GM23248 (cell line): ENCODE measurements at regions not wholly inside any gene's neighbourhood (a gene's known extent, or its start where the extent isn't known, plus 50 kb on each side); places are given as distances from the start of the nearest gene placed in this dataset.

Source experiments
- DNase-seq: peaks from one replicate; pipeline ENCODE4 v3.0.0-alpha.2; 2015
- H2AFZ ChIP-seq: fragments of 200-600 bp; sonication (generic); 2 replicates; pipeline ENCODE4 v1.6.1; 2016; ENCODE audit warnings: antibody characterized with exemption
- H3F3A ChIP-seq: fragments of 200-600 bp; sonication (generic); 2 replicates; pipeline ENCODE4 v1.6.1; 2016; ENCODE audit warnings: mild to moderate bottlenecking, antibody characterized with exemption, mixed run types; ENCODE audit not compliant: insufficient read depth
- H3K27ac ChIP-seq: fragments of 200-600 bp; sonication (generic); 2 replicates; pipeline ENCODE4 v1.5.1; 2016; ENCODE audit warnings: mild to moderate bottlenecking
- H3K27me3 ChIP-seq: fragments of 200-600 bp; sonication (generic); replicated peaks from 2 replicates; pipeline ENCODE4 v1.6.1; 2016; ENCODE audit warnings: mild to moderate bottlenecking; ENCODE audit not compliant: insufficient read depth
- H3K36me3 ChIP-seq: fragments of 200-600 bp; sonication (generic); 2 replicates; pipeline ENCODE4 v1.6.1; 2016; ENCODE audit warnings: low read depth, mild to moderate bottlenecking
- H3K4me1 ChIP-seq: fragments of 200-600 bp; sonication (generic); 2 replicates; pipeline ENCODE4 v1.6.1; 2016; ENCODE audit warnings: mild to moderate bottlenecking; ENCODE audit not compliant: insufficient read depth
- H3K4me2 ChIP-seq: fragments of 200-600 bp; sonication (generic); one replicate; pipeline ENCODE4 v1.6.1; 2016; ENCODE audit warnings: mild to moderate bottlenecking; ENCODE audit not compliant: unreplicated experiment
- H3K4me3 ChIP-seq: fragments of 200-600 bp; sonication (generic); 2 replicates; pipeline ENCODE4 v1.5.1; 2016; ENCODE audit warnings: mild to moderate bottlenecking
- H3K79me2 ChIP-seq: fragments of 200-600 bp; sonication (generic); 2 replicates; pipeline ENCODE4 v1.6.1; 2016; ENCODE audit warnings: mild to moderate bottlenecking; ENCODE audit not compliant: insufficient read depth
- H3K9ac ChIP-seq: fragments of 200-600 bp; sonication (generic); 2 replicates; pipeline ENCODE4 v1.6.1; 2016; ENCODE audit warnings: mild to moderate bottlenecking
- H3K9me2 ChIP-seq: fragments of 200-600 bp; sonication (generic); 2 replicates; pipeline ENCODE4 v1.6.1; 2016; ENCODE audit warnings: mixed run types, mild to moderate bottlenecking, moderate library complexity; ENCODE audit not compliant: insufficient read depth
- H3K9me3 ChIP-seq: fragments of 200-600 bp; sonication (generic); one replicate; pipeline ENCODE4 v1.6.1; 2017; ENCODE audit warnings: low read depth
- H4K20me1 ChIP-seq: fragments of 200-600 bp; sonication (generic); 2 replicates; pipeline ENCODE4 v1.6.0; 2016; ENCODE audit not compliant: insufficient read depth
- EZH2 ChIP-seq: fragments of 200-600 bp; sonication (generic); IDR thresholded peaks from 2 replicates; pipeline ENCODE4 v1.6.1; 2018; ENCODE audit warnings: antibody characterized with exemption, mild to moderate bottlenecking; ENCODE audit not compliant: insufficient read depth, poor library complexity, severe bottlenecking
- EZH2phosphoT487 ChIP-seq: fragments of 200-600 bp; sonication (generic); IDR thresholded peaks from 2 replicates; pipeline ENCODE4 v1.6.1; 2018; ENCODE audit warnings: antibody characterized with exemption, moderate library complexity, mild to moderate bottlenecking, low read depth; ENCODE audit not compliant: insufficient read depth
- WGBS, 2 experiments: methylation state at CpG; one replicate each; pipeline ENCODE4 v1.1.6; 2015 to 2017; ENCODE audit warnings: low lambda C conversion rate in 2 of 2, low coverage in 1 of 2; ENCODE audit errors: missing lambda C conversion rate in 2 of 2; 5-methylcytosine and 5-hydroxymethylcytosine counted together
- in situ Hi-C: fragments of 300-500 bp; cut with MboI; formaldehyde crosslinking; loops from 2 replicates; pipeline ENCODE4 v1.15.0; 2020

DNA sequence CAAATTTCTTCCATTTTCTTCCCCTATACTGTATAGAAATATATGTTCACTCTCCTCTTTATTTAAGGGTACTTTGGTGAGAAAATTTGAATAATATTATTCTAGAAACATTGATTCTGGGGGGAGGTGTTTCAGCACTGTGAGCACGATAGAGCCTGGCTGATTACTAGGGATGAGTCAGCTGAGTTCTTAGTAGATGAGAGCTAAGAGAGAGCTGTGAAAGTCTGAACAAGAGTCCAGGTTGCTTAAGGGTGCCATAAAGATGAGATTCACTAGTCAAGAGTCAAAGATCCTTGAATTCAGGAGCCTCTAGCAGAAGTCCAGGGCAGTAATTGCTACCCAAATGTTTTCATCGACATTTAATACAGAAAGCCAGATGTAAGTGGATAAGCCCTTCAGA lies 756.6 kb upstream of the API5 start:
- Histone ChIP-seq H3K4me1 (no peaks in the 10 kb centered on the region), H3K36me3 (no peaks in the 10 kb centered on the region), H3K27ac (no peak overlapping the region), H3K4me2 (no peak overlapping the region), H3K9me2 (no peaks in the 10 kb centered on the region), H3K27me3 (no peaks in the 10 kb centered on the region), H3K9me3 (no peaks in the 10 kb centered on the region), H2AFZ (no peak overlapping the region), H4K20me1 (no peaks in the 10 kb centered on the region), H3F3A (no peaks in the 10 kb centered on the region), H3K9ac (no peak overlapping the region), H3K79me2 (no peaks in the 10 kb centered on the region), H3K4me3 (no peak overlapping the region)
- no peak for TF ChIP-seq EZH2
- TF ChIP-seq EZH2phosphoT487, result no peak
- in situ Hi-C loops, result no loop called here
- no peak for DNase-seq
- WGBS, 2 experiments, result 6 to 9% methylated on average over 2 of the region's 2 CpGs

GRCh38 chr11:42571131-42571877 lies 740.5 kb upstream of the API5 start:
- Histone ChIP-seq H3K9ac (no peak overlapping the region), H3K4me2 (no peak overlapping the region), H3K9me3 (no peaks in the 10 kb centered on the region), H3K36me3 (no peaks in the 10 kb centered on the region), H3K4me1 (no peaks in the 10 kb centered on the region), H3K79me2 (no peaks in the 10 kb centered on the region), H3K9me2 (no peaks in the 10 kb centered on the region), H3K27me3 (no peaks in the 10 kb centered on the region), H3K4me3 (no peak overlapping the region), H3K27ac (no peak overlapping the region), H3F3A (no peaks in the 10 kb centered on the region), H4K20me1 (no peaks in the 10 kb centered on the region), H2AFZ (no peak overlapping the region)
- DNase-seq, result no peak
- in situ Hi-C loops, result no loop called here
- no peak for TF ChIP-seq EZH2
- no peak for TF ChIP-seq EZH2phosphoT487
- WGBS, 2 experiments, result 46 to 58% methylated on average over 12 of the region's 12 CpGs

GRCh38 chr11:42571878-42572610 lies 739.8 kb upstream of the API5 start:
- no peak overlapping the region for H3K27ac ChIP-seq
- H3K9me3 ChIP-seq, result no peaks in the 10 kb centered on the region
- H3K4me3 ChIP-seq, result no peak overlapping the region
- no peaks in the 10 kb centered on the region for H3K9me2 ChIP-seq
- no peaks in the 10 kb centered on the region for H3K27me3 ChIP-seq
- H2AFZ ChIP-seq, result no peak overlapping the region
- in situ Hi-C loops, result no loop called here
- H3F3A ChIP-seq, result no peaks in the 10 kb centered on the region
- no peak overlapping the region for H3K4me2 ChIP-seq
- DNase-seq, result no peak
- H3K79me2 ChIP-seq, result no peaks in the 10 kb centered on the region
- no peaks in the 10 kb centered on the region for H3K36me3 ChIP-seq
- H3K9ac ChIP-seq, result no peak overlapping the region
- no peaks in the 10 kb centered on the region for H3K4me1 ChIP-seq
- WGBS, 2 experiments, result 8 to 9% methylated on average over 5 of the region's 5 CpGs
- no peaks in the 10 kb centered on the region for H4K20me1 ChIP-seq
- TF ChIP-seq EZH2phosphoT487 (no peak), EZH2 (no peak)

DNA sequence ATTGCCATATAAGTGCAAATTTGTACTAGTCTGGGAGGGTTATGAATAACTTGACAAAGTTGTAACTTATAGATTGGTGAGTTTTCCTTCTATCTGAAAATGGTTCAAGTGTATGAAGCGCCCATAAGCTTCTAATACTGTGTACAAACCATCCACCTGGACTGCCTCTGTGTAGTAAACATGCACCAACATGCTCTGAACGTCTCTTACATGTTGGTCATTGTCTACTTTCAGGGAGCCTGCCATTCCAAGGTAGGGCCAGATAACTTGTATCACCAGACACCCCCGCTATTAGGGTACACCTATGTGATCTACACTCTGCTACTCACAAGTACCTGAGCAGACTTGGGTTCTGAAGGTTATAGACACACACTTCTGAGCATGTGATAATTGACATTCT lies 735.5 kb upstream of the API5 start:
- Histone ChIP-seq H3K9ac (no peak overlapping the region), H3K27me3 (no peaks in the 10 kb centered on the region), H3K27ac (no peak overlapping the region), H4K20me1 (no peaks in the 10 kb centered on the region), H3K9me3 (no peaks in the 10 kb centered on the region), H3K4me1 (no peaks in the 10 kb centered on the region), H3F3A (no peaks in the 10 kb centered on the region), H3K4me2 (no peak overlapping the region), H3K79me2 (no peaks in the 10 kb centered on the region), H3K9me2 (no peaks in the 10 kb centered on the region), H3K4me3 (no peak overlapping the region), H3K36me3 (no peaks in the 10 kb centered on the region), H2AFZ (no peak overlapping the region)
- TF ChIP-seq EZH2phosphoT487 (no peak), EZH2 (no peak)
- WGBS, 2 experiments, result 1 to 9% methylated on average over 3 of the region's 3 CpGs
- DNase-seq, result no peak
- in situ Hi-C loops, result no loop called here
